ENCODE measurements at regions not wholly inside any gene's neighbourhood (a gene's known extent, or its start where the extent isn't known, plus 50 kb on each side); places are given as distances from the start of the nearest gene placed in this dataset.

GRCh38 chr18:68221111-68221724 lies 493.7 kb downstream of the TMX3 start:
- H3K27me3 ChIP-seq (ENCODE audit: control insufficient read depth, insufficient read depth, low read length), result no peaks in the 10 kb centered on the region
- H3K36me3 ChIP-seq (ENCODE audit: control insufficient read depth, insufficient read depth, low read length), result no peaks in the 10 kb centered on the region
- WGBS (ENCODE audit: insufficient coverage, low lambda C conversion rate), result 86% methylated on average over 1 of the region's 1 CpG
- H3K27ac ChIP-seq (ENCODE audit: low read length), result no peak overlapping the region
- no peak overlapping the region for H3K4me3 ChIP-seq (ENCODE audit: low read length)
- H3K9me3 ChIP-seq (ENCODE audit: control insufficient read depth, low read depth, low read length), result no peaks in the 10 kb centered on the region
- no peaks in the 10 kb centered on the region for H3K4me1 ChIP-seq (ENCODE audit: control insufficient read depth, insufficient read depth, low read length)
- no peak for DNase-seq

DNA sequence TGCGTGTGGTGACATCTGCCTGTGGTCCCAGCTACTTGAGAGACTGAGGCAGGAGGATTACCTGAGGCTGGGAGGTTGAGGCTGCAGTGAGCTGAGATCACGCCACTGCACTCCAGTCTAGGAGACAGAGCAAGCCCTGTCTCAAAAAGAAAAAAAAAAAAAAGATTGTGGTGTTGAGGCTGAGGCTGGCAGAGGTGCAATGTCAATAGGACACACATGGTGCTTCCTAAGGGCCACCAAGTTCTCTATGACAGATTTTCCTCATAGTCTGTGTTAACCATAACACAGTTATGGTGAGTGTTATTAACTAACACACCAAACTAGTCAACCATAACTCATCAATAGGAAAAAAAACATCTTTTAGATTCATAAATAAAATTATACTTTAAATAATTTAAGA lies 494.4 kb downstream of the TMX3 start:
- Histone ChIP-seq H3K27me3 (ENCODE audit: control insufficient read depth, insufficient read depth, low read length) (no peaks in the 10 kb centered on the region), H3K4me3 (ENCODE audit: low read length) (no peak overlapping the region), H3K36me3 (ENCODE audit: control insufficient read depth, insufficient read depth, low read length) (no peaks in the 10 kb centered on the region), H3K27ac (ENCODE audit: low read length) (no peak overlapping the region), H3K9me3 (ENCODE audit: control insufficient read depth, low read depth, low read length) (no peaks in the 10 kb centered on the region), H3K4me1 (ENCODE audit: control insufficient read depth, insufficient read depth, low read length) (no peaks in the 10 kb centered on the region)
- DNase-seq, result no peak
- no CpG with 5 or more reads among the region's 2 CpGs for WGBS (ENCODE audit: insufficient coverage, low lambda C conversion rate)

DNA sequence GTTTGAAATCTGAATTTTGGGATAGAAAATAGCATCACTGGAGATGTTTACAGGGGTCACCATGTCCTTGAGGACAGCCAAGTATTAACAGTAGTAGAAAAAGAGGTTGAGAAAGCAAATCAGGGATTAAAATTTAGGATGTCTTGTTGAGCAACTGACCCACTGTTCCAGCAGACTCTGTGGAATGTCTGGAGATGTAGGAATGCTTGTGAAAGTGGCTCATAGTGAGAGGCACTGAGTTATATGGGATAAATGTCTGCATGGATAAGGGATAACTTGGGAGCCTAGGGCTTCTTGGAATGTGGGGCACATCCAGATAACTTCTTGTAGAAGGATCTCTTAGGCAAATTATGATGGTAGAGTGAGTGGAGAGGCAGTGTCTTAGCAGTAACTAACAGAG lies 495.0 kb downstream of the TMX3 start:
- no peaks in the 10 kb centered on the region for H3K36me3 ChIP-seq (ENCODE audit: control insufficient read depth, insufficient read depth, low read length)
- no peak for DNase-seq
- H3K27me3 ChIP-seq (ENCODE audit: control insufficient read depth, insufficient read depth, low read length), result no peaks in the 10 kb centered on the region
- no peak overlapping the region for H3K27ac ChIP-seq (ENCODE audit: low read length)
- H3K4me3 ChIP-seq (ENCODE audit: low read length), result no peak overlapping the region
- H3K9me3 ChIP-seq (ENCODE audit: control insufficient read depth, low read depth, low read length), result no peaks in the 10 kb centered on the region
- no peaks in the 10 kb centered on the region for H3K4me1 ChIP-seq (ENCODE audit: control insufficient read depth, insufficient read depth, low read length)

GRCh38 chr18:68219274-68219673 lies 495.6 kb downstream of the TMX3 start:
- no peaks in the 10 kb centered on the region for H3K4me1 ChIP-seq (ENCODE audit: control insufficient read depth, insufficient read depth, low read length)
- no peaks in the 10 kb centered on the region for H3K9me3 ChIP-seq (ENCODE audit: control insufficient read depth, low read depth, low read length)
- no peaks in the 10 kb centered on the region for H3K36me3 ChIP-seq (ENCODE audit: control insufficient read depth, insufficient read depth, low read length)
- H3K4me3 ChIP-seq (ENCODE audit: low read length), result no peak overlapping the region
- DNase-seq, result no peak
- 94% methylated on average over 2 of the region's 2 CpGs for WGBS (ENCODE audit: insufficient coverage, low lambda C conversion rate)
- H3K27ac ChIP-seq (ENCODE audit: low read length), result no peak overlapping the region
- H3K27me3 ChIP-seq (ENCODE audit: control insufficient read depth, insufficient read depth, low read length), result no peaks in the 10 kb centered on the region

- WGBS (ENCODE audit: insufficient coverage, low lambda C conversion rate), result 100% methylated on average over 2 of the region's 4 CpGs
- DNase-seq, result no peak
These were observed 499.0 kb downstream of the TMX3 start for GRCh38 chr18:68215931-68216330.

DNA sequence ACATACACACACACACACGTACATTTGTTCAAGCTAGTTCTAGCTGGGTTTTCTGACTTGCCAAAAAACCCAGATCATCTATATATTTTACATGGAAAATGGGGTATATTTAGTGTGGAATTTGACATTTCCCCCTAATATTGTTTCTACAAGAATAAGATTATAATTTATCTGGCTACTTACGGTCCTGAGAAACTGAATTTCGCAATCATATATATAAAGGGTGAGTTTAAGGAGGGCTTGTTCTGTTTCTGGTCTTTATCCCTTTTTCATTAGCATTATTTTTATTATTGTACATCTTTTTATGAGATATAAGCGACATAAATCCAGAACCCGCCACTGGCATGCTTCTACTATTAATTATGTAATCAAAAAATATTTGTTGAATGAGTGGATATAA lies 528.9 kb downstream of the TMX3 start:
- no peak for DNase-seq
- Histone ChIP-seq H3K36me3 (ENCODE audit: control insufficient read depth, insufficient read depth, low read length) (no peaks in the 10 kb centered on the region), H3K27me3 (ENCODE audit: control insufficient read depth, insufficient read depth, low read length) (no peaks in the 10 kb centered on the region), H3K9me3 (ENCODE audit: control insufficient read depth, low read depth, low read length) (no peaks in the 10 kb centered on the region), H3K4me1 (ENCODE audit: control insufficient read depth, insufficient read depth, low read length) (no peaks in the 10 kb centered on the region), H3K27ac (ENCODE audit: low read length) (no peak overlapping the region), H3K4me3 (ENCODE audit: low read length) (no peak overlapping the region)
- WGBS (ENCODE audit: insufficient coverage, low lambda C conversion rate), result 100% methylated on average over 2 of the region's 5 CpGs

More at GRCh38 chr18:68215931-68216330, 499.0 kb downstream of the TMX3 start:
- no peaks in the 10 kb centered on the region for H3K4me1 ChIP-seq (ENCODE audit: control insufficient read depth, insufficient read depth, low read length)
- no peak overlapping the region for H3K27ac ChIP-seq (ENCODE audit: low read length)
- no peaks in the 10 kb centered on the region for H3K36me3 ChIP-seq (ENCODE audit: control insufficient read depth, insufficient read depth, low read length)
- no peaks in the 10 kb centered on the region for H3K9me3 ChIP-seq (ENCODE audit: control insufficient read depth, low read depth, low read length)
- H3K4me3 ChIP-seq (ENCODE audit: low read length), result no peak overlapping the region
- no peaks in the 10 kb centered on the region for H3K27me3 ChIP-seq (ENCODE audit: control insufficient read depth, insufficient read depth, low read length)

GRCh38 chr18:68181956-68182355 lies 533.0 kb downstream of the TMX3 start:
- H3K27ac ChIP-seq (ENCODE audit: low read length), result no peak overlapping the region
- H3K36me3 ChIP-seq (ENCODE audit: control insufficient read depth, insufficient read depth, low read length), result no peaks in the 10 kb centered on the region
- WGBS (ENCODE audit: insufficient coverage, low lambda C conversion rate), result 60% methylated on average over 2 of the region's 2 CpGs
- no peak for DNase-seq
- no peak overlapping the region for H3K4me3 ChIP-seq (ENCODE audit: low read length)
- H3K4me1 ChIP-seq (ENCODE audit: control insufficient read depth, insufficient read depth, low read length), result no peaks in the 10 kb centered on the region
- H3K27me3 ChIP-seq (ENCODE audit: control insufficient read depth, insufficient read depth, low read length), result no peaks in the 10 kb centered on the region
- no peaks in the 10 kb centered on the region for H3K9me3 ChIP-seq (ENCODE audit: control insufficient read depth, low read depth, low read length)

GRCh38 chr18:68179811-68180210 lies 535.1 kb downstream of the TMX3 start:
- no peaks in the 10 kb centered on the region for H3K4me1 ChIP-seq (ENCODE audit: control insufficient read depth, insufficient read depth, low read length)
- WGBS (ENCODE audit: insufficient coverage, low lambda C conversion rate), result 100% methylated on average over 1 of the region's 2 CpGs

GRCh38 chr18:68178921-68179320 lies 536.0 kb downstream of the TMX3 start:
- Histone ChIP-seq H3K9me3 (ENCODE audit: control insufficient read depth, low read depth, low read length) (no peaks in the 10 kb centered on the region), H3K27me3 (ENCODE audit: control insufficient read depth, insufficient read depth, low read length) (no peaks in the 10 kb centered on the region), H3K36me3 (ENCODE audit: control insufficient read depth, insufficient read depth, low read length) (no peaks in the 10 kb centered on the region), H3K4me1 (ENCODE audit: control insufficient read depth, insufficient read depth, low read length) (no peaks in the 10 kb centered on the region), H3K27ac (ENCODE audit: low read length) (no peak overlapping the region), H3K4me3 (ENCODE audit: low read length) (no peak overlapping the region)
- no CpG with 5 or more reads among the region's 1 CpG for WGBS (ENCODE audit: insufficient coverage, low lambda C conversion rate)
- no peak for DNase-seq

More at GRCh38 chr18:68179811-68180210, 535.1 kb downstream of the TMX3 start:
- Histone ChIP-seq H3K36me3 (ENCODE audit: control insufficient read depth, insufficient read depth, low read length) (no peaks in the 10 kb centered on the region), H3K27me3 (ENCODE audit: control insufficient read depth, insufficient read depth, low read length) (no peaks in the 10 kb centered on the region), H3K9me3 (ENCODE audit: control insufficient read depth, low read depth, low read length) (no peaks in the 10 kb centered on the region), H3K27ac (ENCODE audit: low read length) (no peak overlapping the region), H3K4me3 (ENCODE audit: low read length) (no peak overlapping the region)
- DNase-seq, result no peak

DNA sequence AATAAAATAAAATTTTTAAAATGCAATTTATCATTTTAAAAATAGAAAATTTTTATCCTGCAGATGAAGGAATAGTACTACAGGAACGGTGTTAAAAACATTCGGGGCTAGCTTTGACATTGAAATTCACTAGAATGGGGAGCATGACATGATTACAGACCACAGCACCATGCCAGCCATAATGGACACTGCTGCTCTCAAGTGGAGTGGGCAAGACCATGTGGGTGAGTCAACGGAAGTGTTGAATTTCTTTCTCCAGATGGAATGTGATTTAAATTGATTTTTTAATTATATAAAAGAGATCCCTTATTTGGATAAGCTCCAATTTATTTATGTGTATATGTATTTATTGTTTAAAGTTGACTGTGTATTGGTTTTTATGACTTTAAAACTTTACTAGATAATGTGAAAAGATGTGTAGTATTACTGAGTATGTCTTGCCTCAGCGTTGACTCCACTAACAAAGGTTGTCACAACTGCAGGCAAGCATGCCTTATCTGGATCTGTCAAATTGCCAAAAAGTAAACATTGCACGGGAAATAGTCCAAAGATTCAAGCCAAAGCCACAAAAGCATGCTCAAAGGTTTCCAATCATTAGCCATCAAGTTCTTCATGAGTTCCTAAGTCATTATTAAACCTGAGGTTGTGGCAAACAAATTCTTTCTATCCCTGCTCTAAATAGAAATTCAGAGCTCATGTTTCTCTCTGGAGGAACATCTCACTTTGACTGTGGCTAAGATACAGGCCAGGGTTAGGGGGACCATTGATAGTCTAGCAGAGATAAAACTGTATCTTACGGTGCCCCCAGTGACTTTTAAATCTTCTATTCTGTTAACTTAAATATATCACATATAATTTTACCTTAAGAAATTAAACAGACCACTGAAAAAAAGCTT lies 536.9 kb downstream of the TMX3 start:
- no peak overlapping the region for H3K27ac ChIP-seq (ENCODE audit: low read length)
- H3K4me1 ChIP-seq (ENCODE audit: control insufficient read depth, insufficient read depth, low read length), result no peaks in the 10 kb centered on the region
- no peak overlapping the region for H3K4me3 ChIP-seq (ENCODE audit: low read length)
- no peaks in the 10 kb centered on the region for H3K27me3 ChIP-seq (ENCODE audit: control insufficient read depth, insufficient read depth, low read length)
- H3K36me3 ChIP-seq (ENCODE audit: control insufficient read depth, insufficient read depth, low read length), result no peaks in the 10 kb centered on the region
- WGBS (ENCODE audit: insufficient coverage, low lambda C conversion rate), result 85% methylated on average over 3 of the region's 6 CpGs
- DNase-seq, result no peak
- H3K9me3 ChIP-seq (ENCODE audit: control insufficient read depth, low read depth, low read length), result no peaks in the 10 kb centered on the region

DNA sequence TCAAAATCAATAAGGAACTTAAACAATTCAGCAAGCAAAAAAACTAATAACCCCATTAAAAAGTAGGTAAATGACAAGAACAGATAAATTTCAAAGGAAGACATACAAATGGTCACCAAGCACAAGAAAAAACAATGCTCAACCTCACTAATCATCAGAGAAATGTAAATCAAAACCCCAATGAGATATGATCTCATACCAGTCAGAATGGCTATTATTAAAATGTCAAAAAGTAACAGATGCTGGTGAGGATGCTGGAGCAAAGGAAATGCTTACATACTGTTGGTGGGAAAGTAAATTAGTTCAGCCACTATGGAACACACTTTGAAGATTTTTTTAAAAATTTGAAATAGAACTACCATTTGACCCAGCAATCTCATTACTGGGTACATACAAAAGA lies 538.0 kb downstream of the TMX3 start:
- no peaks in the 10 kb centered on the region for H3K36me3 ChIP-seq (ENCODE audit: control insufficient read depth, insufficient read depth, low read length)
- no peaks in the 10 kb centered on the region for H3K27me3 ChIP-seq (ENCODE audit: control insufficient read depth, insufficient read depth, low read length)
- no peak overlapping the region for H3K4me3 ChIP-seq (ENCODE audit: low read length)
- H3K4me1 ChIP-seq (ENCODE audit: control insufficient read depth, insufficient read depth, low read length), result no peaks in the 10 kb centered on the region
- DNase-seq, result no peak
- no peaks in the 10 kb centered on the region for H3K9me3 ChIP-seq (ENCODE audit: control insufficient read depth, low read depth, low read length)
- no peak overlapping the region for H3K27ac ChIP-seq (ENCODE audit: low read length)
